ENCODE measurements at regions not wholly inside any gene's neighbourhood (a gene's known extent, or its start where the extent isn't known, plus 50 kb on each side); places are given as distances from the start of the nearest gene placed in this dataset.

DNA sequence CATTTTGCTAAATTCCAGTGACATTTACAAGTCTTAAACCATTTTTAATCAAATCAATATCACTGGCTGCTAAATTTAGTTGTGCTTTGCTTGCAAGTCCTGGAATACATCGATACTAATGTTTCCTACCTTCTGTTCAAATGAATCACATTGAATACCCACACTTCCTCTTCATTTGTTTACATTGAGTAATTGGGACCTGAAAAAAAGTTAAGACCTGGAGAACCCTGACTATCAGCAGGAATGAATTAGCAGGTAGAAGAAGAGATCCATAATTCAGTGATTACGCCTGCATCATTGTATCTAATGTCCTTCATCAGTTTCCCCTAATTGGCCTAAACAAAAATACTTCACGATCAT is 369.3 kb downstream of the ETNK1 start:
- DNase-seq, result no peak

DNA sequence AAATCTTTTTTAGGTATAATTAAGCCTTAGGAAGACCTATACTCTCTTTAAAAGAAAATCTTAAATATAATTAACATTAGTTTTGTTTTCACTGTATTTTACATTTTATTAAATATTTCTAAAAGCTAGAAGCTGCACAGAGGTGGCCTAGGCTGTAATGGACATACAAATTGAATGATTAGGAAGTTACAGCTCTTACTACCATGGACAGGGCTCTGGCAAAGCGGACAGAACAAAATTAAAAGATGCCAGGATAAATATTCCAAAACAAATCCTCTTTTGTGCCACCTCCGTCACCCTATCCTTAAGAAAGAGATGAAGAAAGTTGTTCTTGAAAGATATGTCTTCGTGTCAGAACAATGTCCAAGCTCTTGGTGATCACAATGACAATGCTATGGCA is 376.5 kb downstream of the ETNK1 start:
- no peak for DNase-seq

DNA sequence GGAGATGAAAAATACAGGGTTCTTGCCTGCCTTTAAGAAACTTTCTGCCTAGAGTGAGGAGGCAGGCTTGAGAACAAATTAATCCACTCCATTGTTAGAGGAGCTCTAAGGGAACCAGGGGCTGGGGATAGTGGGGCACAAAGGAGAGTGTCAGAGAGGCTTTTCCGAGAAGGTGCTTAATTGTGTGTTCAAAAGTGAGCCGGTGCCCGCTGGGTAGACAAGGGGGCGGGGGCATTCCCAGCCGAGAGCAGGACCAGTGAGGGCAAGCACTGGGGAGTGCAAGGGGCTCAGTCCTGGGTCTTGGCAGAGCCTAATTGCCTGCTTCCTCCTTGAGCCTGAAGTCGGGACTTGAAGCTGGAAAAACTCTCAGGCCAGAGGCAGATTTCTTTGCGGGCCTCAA is 377.4 kb downstream of the ETNK1 start:
- DNase-seq, result no peak

DNA sequence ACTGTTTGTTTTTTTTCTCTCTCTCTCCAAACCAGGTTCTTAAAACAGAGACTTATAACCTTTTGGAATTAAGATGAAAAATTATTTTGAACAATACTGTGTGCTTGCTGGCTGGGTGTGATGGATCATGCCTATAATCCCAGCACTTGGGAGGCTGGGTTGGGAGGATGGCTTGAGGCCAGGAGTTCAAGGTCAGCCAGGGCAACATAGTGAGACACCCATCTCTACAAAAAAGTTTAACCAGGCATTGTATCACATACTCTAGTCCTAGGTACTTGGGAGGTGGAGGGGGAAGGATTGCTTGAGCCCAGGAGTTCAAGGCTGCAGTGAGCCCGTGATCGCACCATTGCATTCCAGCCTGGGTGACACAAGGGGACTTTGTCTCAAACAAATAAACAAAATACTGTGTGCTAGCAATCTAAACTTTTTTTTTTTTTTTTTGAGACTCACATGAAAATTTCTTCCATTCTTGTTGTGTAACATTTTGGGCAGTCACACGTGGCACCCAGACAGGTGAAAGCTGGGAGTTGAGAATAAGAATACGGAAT is 379.6 kb downstream of the ETNK1 start:
- no peak for DNase-seq

DNA sequence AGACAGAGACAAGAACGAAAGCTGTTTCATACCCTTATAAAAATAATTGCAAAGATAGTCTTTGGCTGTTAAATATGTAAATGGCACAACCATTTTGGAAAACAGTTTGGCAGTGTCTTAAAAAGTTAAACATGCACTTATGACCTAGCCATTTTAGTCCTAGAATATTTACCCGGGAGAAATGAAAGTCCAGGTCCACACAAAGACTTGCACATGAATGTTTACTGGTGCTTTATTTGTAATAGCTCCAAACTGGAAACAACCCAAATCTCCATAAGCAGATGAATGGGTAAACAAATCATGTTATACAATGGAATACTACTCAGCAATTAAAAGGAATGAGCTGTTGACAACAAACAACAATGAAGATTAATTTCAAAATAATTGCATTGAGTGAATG is 380.4 kb downstream of the ETNK1 start:
- DNase-seq, result no peak

DNA sequence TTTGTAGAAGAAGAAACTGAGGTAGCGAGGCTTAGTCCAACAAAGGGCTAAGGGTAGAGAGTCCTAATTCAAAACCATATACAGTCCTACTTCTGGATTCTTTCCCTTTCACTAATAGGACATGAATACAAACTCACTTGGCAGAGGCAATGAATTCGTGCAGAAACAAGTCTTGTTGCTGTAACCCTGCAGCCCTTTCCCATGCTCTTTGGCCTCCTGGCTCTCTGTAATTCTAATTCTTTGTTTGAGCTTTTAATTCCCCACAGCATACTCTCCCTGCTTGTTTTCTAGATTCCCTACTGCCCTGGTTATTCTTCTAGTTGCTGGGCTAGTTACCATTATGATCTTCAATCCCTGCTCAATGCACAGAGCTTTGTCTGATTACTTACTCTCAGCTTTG is 381.4 kb downstream of the ETNK1 start:
- no peak for DNase-seq

DNA sequence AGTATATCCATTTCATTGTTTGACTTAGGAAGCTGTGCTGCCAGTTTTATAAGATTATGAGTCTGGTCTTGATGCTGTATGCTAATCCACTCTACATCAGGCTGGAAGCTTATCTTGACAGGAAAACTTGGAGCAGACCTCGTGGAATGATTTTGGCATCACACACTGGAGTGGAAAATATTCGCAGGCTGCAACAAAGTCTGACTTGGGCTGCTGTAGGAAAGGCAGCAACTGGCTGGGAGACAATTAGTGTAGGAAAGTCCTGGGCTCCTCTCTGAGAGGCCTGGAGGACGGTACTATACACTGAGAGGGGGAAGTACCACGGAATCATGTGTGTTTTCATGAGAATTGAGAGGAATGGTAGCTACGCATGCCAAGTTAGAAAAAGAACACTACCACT is 383.7 kb downstream of the ETNK1 start:
- DNase-seq, result no peak

DNA sequence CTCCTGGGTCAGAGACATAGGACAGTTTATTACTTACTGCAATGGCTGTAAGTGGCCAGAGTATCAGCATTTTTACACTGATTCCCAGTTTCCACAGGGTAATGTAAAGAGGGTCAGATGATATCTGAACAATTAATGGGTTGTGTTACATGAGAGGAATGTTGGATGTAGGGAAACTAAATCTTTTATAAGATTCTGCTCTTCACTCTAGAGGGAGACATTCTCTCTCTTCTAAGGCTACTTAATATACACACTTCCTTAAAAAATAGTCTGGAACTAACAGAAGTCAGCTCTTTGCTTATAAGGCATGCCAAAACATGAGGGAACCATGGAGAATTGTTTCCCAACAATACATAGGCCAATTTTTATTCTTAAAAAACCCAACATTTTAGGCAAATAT is 389.8 kb downstream of the ETNK1 start:
- no peak for DNase-seq

DNA sequence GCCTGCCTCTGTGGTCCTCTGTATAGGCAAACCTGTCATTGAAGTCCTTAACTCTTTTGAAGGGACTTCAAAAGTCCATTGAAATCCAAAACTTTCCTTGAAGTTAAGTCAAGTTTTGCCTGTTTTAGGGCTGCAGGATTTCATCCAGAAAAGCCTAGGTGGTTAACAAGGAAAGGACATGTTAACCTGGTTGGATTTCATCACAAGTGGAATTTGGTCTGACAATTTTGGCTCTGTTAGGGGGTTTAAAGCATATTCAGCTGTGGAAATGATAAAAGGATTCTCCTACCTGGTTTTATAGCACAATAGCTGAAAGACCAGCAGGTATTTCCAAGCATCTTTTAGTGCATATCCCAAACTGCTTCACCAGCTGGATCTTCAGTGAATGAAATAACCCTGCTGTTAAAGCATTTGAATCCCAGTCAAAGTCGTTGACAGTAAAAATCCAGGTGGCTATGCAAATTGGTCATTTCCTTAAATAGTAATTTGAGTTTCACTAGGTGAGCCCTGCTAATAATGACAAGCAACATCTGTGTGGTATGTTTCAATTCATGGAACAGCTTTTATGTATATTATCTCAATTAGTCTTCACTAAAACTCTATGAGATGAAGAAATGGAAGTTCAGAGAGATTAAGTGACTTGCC is 400.5 kb downstream of the ETNK1 start:
- no peak for DNase-seq

DNA sequence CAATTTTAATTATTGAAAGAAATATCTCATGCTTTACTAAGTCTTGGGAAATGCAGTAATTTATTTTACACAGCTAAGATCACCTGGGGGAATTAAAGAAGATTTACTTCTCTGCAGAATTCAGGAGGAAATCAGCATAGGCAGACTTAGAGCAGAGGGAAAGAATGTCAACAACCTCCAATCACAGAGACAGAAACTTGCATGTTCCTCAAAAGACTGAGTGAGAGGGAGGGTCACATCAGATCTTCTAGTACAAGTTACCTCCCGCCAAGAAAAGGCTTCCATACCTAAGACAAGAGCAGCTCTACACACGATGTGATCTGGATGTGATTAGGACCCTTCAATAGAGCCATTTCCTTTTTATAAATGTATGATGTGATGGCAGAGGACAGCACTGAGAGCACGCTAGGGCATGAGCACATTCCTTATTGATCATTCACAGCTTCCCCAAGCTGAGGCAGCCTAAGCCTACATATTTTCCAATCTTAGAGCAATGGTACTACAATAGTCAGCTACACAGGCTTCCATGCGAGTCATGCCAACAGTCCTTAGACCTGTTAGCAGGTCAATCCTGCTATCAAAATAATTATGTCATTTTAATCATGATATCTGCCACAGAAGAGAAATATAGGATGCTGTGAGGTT is 403.3 kb downstream of the ETNK1 start:
- DNase-seq, result no peak

DNA sequence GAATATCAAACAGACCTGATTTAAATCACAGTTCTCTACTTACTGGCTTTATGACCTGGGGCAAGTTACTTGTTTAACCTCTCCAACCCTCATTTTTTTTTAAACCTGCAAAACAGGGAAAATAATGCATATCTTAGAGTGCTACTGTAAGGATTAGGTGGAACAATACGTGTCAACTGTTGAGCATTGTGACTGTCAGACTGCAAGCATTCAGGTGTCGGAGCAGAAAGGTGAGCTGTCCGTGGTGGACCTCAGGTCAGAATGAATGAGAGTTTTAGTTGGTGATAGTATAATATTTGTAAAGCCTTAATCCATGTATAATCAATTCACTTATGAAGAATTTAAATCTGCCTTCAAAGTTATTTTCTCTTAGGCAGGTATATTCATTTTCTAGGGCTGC is 404.2 kb downstream of the ETNK1 start:
- no peak for DNase-seq

DNA sequence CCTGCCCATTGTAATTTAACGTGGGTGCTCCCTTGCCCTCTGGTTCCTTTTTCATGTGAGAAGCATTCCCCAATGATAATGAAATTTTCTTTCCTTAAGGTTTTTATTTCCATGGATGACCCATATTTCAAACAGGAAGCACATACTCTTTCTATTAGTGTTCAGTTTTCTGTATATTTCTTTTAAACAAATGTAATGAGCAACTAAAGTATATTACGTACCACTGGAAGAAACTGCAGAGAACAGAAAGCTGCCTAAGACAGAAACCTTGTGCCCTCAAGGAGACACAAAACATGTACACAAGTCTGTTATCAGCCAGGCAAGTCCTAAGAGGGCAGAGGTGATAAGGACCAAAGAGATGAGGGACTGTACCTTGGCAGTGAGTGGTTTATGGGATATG is 414.9 kb downstream of the ETNK1 start:
- DNase-seq, result no peak

DNA sequence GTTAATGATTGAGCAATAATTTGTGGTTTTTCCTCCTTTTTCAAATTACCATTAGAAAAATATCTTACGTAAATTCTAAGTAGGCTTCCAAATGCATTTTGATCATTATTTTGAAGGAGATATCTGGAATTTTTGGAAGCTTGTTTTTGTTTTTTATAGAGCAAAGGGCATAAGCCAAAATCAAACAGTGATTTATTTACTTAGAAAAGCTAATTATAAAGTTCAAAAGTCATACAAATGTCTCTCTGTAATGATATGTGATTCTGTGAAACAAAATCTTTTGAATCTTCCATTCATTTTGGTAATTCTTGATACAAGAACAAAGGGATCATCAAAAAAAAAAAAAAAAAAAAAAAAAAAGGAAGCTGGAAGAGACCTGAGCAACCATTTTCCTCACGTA is 416.8 kb downstream of the ETNK1 start:
- DNase-seq, result no peak

DNA sequence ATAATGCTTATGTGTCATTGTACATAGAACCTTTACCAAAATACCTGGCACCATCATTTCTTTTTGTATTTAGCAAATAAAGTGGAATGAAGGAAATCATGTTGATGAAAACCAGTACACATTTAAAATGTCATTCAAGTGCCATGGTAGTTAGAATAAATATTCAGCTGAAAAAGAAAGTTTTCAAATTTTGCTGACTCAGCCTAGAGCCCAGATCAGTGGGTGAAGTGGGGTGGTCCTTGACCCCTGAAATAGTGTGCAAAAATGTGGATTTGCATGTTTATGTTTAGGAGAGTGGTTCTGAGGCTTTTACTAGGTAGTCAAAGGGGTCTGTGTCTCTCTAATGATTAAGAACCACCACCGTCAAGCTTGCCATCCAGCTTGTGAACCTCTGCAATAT is 418.7 kb downstream of the ETNK1 start:
- DNase-seq, result no peak

DNA sequence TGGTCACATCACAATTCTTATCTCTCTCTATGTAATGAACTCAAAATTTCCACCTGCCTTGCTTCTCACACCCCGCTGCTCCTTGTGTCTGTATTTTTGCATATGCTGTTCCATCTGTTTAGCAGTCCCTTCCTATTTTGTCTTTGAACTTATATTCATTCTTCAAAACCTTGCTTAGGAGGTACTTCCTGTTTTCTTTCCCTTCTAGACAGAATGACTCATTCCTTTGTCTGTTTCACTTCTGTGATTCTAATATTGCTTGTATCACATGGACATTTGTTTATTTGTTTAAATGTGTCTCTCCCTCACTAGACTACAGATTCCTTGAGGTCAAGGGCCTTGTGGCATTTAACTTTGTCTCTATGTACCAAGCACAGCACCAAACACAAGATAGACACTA is 424.2 kb downstream of the ETNK1 start:
- DNase-seq, result no peak

DNA sequence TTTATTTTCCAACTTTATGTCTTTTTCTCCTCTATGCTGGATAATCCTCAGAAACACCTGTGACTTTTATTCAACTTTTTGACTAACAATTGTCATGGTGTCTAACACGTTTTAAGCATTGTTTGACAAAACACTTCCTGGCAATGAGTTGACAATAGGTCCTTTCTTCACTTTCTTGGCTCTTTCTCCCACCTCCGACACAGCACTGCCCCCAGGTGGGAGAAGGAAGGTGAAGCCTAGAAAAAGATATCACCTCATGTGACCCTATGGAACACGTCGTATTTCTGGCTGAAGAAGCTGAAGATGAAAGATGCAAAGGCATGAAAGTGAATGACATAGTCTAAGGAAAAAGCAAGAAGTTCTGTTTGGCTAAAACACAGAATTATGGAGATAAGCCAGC is 430.0 kb downstream of the ETNK1 start:
- DNase-seq, result no peak

DNA sequence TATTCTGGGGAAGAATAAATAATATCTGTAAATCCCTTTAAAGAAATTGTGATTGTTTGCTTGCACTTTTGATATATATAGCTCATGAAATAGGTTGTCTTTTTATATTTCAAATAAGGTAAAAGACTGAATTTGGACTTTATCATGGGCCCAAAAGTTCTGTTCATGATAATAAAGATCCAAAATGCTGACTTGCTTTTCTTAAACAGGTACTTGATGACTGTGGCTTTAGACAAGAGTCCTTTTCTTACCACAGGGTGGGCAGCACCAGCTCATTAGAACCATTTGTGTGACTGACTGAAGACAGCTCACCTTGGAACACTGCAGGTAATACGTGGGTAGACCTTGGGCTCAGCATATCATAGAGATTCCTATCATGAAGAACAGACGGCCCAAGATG is 432.6 kb downstream of the ETNK1 start:
- no peak for DNase-seq

DNA sequence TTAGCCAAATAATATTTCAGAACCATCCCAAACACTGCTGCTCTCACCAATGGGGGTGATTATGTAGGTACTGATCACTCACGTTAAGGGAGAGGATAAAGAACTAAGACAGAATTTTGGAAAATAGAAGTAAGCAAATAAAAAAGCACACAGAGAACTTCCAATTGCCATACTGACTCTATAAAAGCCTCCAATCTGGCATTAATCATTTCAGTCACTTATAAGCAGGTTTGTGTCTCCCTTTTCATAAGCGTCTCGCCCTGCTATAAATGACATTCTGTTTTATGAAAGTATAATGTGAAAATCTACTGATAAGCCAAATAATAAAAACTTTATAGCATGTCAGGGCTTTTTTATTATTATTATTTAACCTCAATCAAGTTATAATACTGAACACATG is 435.2 kb downstream of the ETNK1 start:
- DNase-seq, result no peak

DNA sequence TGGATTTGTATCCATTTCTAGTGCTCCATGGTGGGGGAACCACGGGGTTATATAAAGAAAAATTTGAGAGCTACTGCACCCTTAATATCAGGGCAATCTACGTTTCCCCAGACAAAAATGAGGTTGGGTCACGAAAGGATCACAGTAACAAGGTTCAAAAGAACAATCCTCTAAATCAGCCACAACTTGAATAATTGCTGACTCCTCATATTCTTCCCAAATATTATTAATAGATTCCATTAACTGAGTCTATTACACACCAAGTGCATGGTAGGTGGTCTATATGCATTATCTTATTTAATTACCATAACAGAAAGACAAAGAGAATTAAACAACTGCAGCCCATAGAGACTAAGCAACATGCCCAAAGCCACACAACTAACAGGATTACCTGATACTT is 438.2 kb downstream of the ETNK1 start:
- no peak for DNase-seq

DNA sequence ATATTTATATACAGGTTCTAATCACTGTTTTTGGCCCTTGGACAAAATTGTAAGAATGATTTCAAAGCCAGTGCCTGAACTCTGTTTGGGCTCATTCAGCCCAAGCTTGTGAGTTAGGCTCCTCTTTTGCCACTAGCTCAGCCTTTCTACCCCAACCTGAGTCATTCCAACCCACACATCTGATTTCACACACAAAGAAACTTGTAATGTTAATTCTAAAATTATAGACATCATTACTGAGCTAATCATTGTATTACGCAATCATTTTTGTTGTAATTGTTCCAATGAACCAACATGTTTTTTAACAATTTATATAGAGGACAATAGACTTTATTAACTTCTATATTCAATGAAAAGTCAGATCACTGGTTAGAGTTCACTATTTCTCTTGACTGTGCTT is 441.1 kb downstream of the ETNK1 start:
- DNase-seq, result no peak

DNA sequence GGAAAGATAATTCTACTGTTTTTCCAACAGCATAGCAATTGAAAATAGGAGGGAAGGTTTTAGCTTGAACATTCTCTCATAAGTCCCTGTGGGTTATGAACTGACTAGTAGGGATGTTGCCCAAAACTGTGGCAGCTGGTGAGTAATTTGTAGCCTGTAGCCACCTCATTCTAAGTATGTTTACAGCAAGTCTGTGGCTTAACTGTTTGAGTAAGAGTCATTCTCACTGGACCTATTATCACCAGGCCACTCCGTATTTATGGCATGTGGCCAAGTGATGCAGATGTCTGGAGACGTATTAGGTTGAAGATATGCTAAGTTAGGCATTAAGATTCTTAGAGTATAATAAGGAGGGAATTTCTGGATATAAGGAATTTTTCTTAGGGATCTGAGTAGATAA is 458.3 kb downstream of the ETNK1 start:
- no peak for DNase-seq

DNA sequence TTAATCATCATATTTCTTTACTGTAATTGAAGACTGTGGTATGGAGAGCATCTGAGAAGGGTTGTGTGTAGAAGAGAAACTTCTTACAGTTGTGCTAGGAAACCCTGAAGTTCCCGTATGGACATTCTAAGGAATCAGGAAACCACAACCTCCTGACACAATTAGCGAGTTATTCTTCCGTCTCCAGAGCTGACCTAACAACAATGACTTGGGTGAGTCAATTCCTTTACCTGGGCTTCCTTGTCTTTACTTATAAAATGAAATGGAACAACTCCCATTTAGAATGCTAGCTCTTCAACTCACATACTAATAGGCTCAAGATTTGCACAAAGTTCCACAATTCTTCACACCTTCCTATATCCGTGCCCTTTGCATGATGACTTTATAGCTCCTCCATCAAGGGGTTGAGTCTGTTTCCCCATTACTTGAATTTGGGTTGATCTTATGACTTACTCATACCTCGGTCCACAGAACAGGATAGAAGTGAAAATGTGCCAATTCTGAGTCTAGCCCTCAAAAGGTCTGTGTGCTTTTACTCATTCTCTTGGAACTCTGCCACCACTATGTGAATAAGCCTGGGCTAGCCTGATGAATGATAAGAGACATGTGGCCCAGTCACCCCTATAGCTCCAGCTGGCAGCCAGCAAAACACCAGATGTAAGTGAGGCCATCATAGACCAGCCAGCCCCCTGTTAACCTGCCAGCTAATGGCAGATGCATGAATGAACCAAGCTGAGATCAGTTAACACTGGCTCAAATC is 459.4 kb downstream of the ETNK1 start:
- DNase-seq, result no peak

DNA sequence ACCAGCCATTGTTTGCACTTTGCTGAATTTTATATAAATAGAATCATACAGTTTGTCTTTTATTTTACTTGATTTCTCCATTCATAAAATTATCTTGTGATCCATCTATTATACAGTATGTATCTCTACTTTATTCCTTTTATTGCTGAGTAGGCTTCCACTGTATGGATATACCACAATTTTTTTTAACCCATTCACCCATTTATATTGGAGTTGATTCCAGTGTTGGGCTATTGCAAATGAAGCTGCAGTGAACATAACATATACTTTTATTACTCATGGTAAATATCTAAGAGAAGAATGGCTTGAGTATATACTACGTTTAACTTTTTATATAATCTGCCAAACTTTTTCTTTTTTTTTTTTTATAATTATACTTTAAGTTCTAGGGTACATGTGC is 463.6 kb downstream of the ETNK1 start:
- DNase-seq, result no peak

DNA sequence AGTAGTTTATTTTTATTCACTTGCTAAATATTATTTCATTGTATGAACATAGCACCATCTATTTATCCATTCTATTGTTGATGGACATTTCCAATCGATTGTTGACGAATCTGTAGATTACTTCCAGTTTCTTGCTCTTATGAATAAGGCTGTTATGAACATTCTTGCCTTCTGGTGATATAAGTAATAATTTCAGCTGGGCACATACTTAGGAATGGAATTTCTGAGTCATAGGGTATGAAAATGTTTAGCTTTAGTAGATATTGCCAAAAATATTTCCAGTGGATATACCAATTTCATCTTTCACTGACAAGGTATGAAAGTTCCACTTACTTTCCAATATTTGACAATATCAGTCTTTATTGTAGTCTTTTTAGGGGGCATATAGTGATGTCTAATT is 468.5 kb downstream of the ETNK1 start:
- no peak for DNase-seq
